Caco-2 (cell line): ENCODE measurements at regions not wholly inside any gene's neighbourhood (a gene's known extent, or its start where the extent isn't known, plus 50 kb on each side); places are given as distances from the start of the nearest gene placed in this dataset.

Source experiments
- BruUV-seq: library from RNA; stranded (reverse); fragments of 400-500 nt; replicated peaks from 2 replicates; lab custom pipeline; 2021; lab: Mats Ljungman, UMichigan
- CTCF ChIA-PET: fragments of 300-600 bp; sonication (Branson Sonifier 250); formaldehyde crosslinking; loops from one replicate; lab custom pipeline; 2022; ENCODE audit warnings: antibody characterized with exemption; lab: Charles Lee
- POLR2A ChIA-PET: fragments of 300-600 bp; sonication (Branson Sonifier 250); formaldehyde crosslinking; loops from one replicate; lab custom pipeline; 2022; ENCODE audit warnings: antibody characterized with exemption; lab: Charles Lee
- DNase-seq, 2 experiments: peaks; one replicate each; pipeline versions ENCODE4 v3.0.0 to v3.0.0-alpha.2; 2020 to 2022
- H3K27me3 ChIP-seq: replicated peaks from 2 replicates; pipeline ENCODE4 v1.6.0; 2011; ENCODE audit warnings: low read length; ENCODE audit not compliant: control insufficient read depth, insufficient read depth
- H3K36me3 ChIP-seq: 2 replicates; pipeline ENCODE4 v1.5.1; 2011; ENCODE audit warnings: low read length; ENCODE audit not compliant: control insufficient read depth, insufficient read depth
- H3K4me1 ChIP-seq: fragments of 250-450 bp; sonication (Bioruptor Pico); 2 replicates; pipeline ENCODE4 v1.5.1; 2020; ENCODE audit warnings: mild to moderate bottlenecking
- H3K4me3 ChIP-seq: 2 replicates; pipeline ENCODE4 v1.5.1; 2011; ENCODE audit warnings: low read depth, mild to moderate bottlenecking, control low read depth, low read length
- H3K9me3 ChIP-seq: fragments of 250-450 bp; sonication (Bioruptor Pico); 2 replicates; pipeline ENCODE4 v1.5.1; 2020; ENCODE audit warnings: mild to moderate bottlenecking, moderate library complexity
- H3K27ac Mint-ChIP-seq: one replicate; pipeline ENCODE4 v1.8.0; 2022; ENCODE audit warnings: mixed read lengths; ENCODE audit not compliant: unreplicated experiment
- H3K27me3 Mint-ChIP-seq: one replicate; pipeline ENCODE4 v1.8.0; 2022; ENCODE audit warnings: mixed read lengths; ENCODE audit not compliant: insufficient read depth, unreplicated experiment
- H3K36me3 Mint-ChIP-seq: one replicate; pipeline ENCODE4 v1.8.0; 2022; ENCODE audit warnings: mild to moderate bottlenecking, mixed read lengths; ENCODE audit not compliant: insufficient read depth, unreplicated experiment
- H3K4me1 Mint-ChIP-seq: one replicate; pipeline ENCODE4 v1.8.0; 2022; ENCODE audit warnings: low read depth, mixed read lengths; ENCODE audit not compliant: unreplicated experiment
- H3K4me3 Mint-ChIP-seq: one replicate; pipeline ENCODE4 v1.8.0; 2022; ENCODE audit warnings: mild to moderate bottlenecking, moderate library complexity, mixed read lengths; ENCODE audit not compliant: unreplicated experiment
- H3K9me3 Mint-ChIP-seq: one replicate; pipeline ENCODE4 v1.8.0; 2022; ENCODE audit warnings: mixed read lengths; ENCODE audit not compliant: unreplicated experiment
- intact Hi-C: fragments of 100-400 bp; cut with micrococcal nuclease; formaldehyde crosslinking; loops from one replicate; pipeline ENCODE4 v1.10.0; 2022; ENCODE audit not compliant: unreplicated experiment
- TF ChIP-seq, protein P1 (sequence below), 2 experiments: fragments of 200-600 bp in 1 of 2; IDR thresholded peaks; 1 replicate in 1 of 2; 2 replicates in 1 of 2; pipeline versions ENCODE4 v1.5.1 to v1.8.0; 2011 to 2022; ENCODE audit warnings: antibody characterized with exemption in 1 of 2, control low read depth in 1 of 2, inconsistent platforms in 1 of 2, low read depth in 1 of 2, low read length in 1 of 2, mild to moderate bottlenecking in 1 of 2, moderate library complexity in 1 of 2; ENCODE audit not compliant: insufficient read depth in 1 of 2, severe bottlenecking in 1 of 2, unreplicated experiment in 1 of 2

DNA sequence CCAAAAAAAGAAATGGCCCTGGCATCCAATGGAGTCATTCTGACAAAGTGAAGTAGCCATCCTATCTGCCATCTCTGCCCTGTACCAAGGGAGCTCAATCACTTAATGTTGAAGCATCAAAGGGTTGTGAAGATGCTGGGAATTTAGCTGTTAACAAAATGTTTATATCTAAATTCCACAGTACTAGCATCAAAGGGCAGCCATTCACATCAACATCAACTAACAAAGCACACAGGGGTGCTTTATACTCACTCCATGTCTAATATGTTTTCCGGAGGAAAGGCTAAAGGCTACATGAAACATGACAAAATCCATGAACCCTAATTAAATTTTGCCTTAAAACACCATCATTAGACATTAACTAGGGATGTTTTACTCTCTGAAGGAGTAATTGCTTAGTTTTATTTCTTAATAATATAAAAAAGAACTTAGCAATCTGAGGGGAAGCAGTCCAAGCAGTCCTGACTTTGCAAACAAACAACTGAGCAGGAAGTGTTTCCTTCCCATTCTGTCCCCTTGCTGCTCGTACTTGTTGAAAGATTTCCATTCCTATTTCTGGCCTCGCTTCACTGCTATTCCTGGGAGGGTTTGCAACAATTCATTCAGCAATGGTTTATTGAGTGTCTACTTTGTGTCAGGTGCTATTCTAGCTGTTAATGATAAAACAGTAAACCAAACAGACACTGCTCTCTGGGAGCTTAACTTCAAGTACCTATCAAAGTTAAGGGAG is 208.6 kb upstream of the SLC7A11 start:
- POLR2A ChIA-PET = no interaction called here
- no TSS peak for BruUV-seq

DNA sequence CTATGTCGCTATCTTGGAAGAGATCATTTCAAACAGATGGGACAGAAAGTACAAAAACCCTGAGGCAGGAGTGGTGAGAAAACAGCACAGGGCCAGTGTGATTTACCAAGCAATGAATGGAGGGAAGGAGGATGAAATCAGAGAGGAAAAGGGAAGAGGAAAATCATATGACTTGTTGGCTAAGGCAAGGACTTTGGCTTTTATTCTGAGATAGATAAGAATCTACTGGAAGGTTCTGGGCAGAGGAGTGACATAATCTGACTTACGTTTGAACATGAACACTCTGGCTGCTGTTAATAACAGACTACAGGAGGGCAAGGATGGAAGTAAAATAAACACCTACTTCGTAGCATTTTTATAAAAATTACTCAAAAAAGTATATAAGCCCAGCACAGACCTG is 207.8 kb upstream of the SLC7A11 start:
- Mint-ChIP-seq H3K4me3 (no peak overlapping the region), H3K27me3 (no peaks in the 10 kb centered on the region), H3K36me3 (no peaks in the 10 kb centered on the region), H3K4me1 (no peaks in the 10 kb centered on the region), H3K9me3 (no peaks in the 10 kb centered on the region), H3K27ac (no peak overlapping the region)
- DNase-seq = no peak
- BruUV-seq = no TSS peak
- intact Hi-C loops = no loop called here
- no peaks in the 10 kb centered on the region for H3K9me3 ChIP-seq
- POLR2A ChIA-PET = no interaction called here
- no peaks in the 10 kb centered on the region for H3K4me1 ChIP-seq
- no peak overlapping the region for H3K4me3 ChIP-seq
- H3K27me3 ChIP-seq = no peaks in the 10 kb centered on the region
- no peaks in the 10 kb centered on the region for H3K36me3 ChIP-seq
- CTCF ChIA-PET = no interaction called here
- TF ChIP-seq, protein P1, sequence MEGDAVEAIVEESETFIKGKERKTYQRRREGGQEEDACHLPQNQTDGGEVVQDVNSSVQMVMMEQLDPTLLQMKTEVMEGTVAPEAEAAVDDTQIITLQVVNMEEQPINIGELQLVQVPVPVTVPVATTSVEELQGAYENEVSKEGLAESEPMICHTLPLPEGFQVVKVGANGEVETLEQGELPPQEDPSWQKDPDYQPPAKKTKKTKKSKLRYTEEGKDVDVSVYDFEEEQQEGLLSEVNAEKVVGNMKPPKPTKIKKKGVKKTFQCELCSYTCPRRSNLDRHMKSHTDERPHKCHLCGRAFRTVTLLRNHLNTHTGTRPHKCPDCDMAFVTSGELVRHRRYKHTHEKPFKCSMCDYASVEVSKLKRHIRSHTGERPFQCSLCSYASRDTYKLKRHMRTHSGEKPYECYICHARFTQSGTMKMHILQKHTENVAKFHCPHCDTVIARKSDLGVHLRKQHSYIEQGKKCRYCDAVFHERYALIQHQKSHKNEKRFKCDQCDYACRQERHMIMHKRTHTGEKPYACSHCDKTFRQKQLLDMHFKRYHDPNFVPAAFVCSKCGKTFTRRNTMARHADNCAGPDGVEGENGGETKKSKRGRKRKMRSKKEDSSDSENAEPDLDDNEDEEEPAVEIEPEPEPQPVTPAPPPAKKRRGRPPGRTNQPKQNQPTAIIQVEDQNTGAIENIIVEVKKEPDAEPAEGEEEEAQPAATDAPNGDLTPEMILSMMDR (IDR thresholded peaks at IDR 0.05; ENCODE audit: insufficient read depth in 1 of 2, low read depth in 1 of 2, low read length in 1 of 2, severe bottlenecking in 1 of 2, unreplicated experiment in 1 of 2) = no peak

More for the DNA sequence above, 208.6 kb upstream of the SLC7A11 start:
- Histone ChIP-seq H3K36me3 (no peaks in the 10 kb centered on the region), H3K27me3 (no peaks in the 10 kb centered on the region), H3K4me3 (no peak overlapping the region), H3K4me1 (no peaks in the 10 kb centered on the region), H3K9me3 (no peaks in the 10 kb centered on the region)
- DNase-seq = no peak
- intact Hi-C loops = no loop called here
- Mint-ChIP-seq H3K4me3 (no peak overlapping the region), H3K27me3 (no peaks in the 10 kb centered on the region), H3K27ac (no peak overlapping the region), H3K9me3 (no peaks in the 10 kb centered on the region), H3K36me3 (no peaks in the 10 kb centered on the region), H3K4me1 (no peaks in the 10 kb centered on the region)
- TF ChIP-seq, protein P1 (IDR thresholded peaks at IDR 0.05; ENCODE audit: insufficient read depth in 1 of 2, low read depth in 1 of 2, low read length in 1 of 2, severe bottlenecking in 1 of 2, unreplicated experiment in 1 of 2) = no peak
- CTCF ChIA-PET = no interaction called here

DNA sequence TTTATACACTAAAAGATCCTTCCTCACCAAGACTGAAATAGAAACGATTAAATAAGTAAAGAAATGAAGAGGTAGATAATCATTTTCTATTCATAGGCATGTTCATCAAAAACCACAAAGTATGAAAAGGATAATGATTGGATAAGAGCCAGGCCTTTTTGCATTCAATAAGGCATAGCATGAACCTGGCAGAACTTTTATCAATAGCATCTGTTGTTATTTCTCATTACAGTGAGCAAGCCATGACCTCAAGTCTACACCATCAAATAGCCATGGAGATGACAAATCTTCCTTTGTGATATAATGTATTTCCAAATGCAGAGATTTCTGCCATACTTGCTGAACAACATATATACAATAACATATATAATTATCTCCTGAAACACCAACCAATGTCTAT is 206.0 kb upstream of the SLC7A11 start:
- Histone ChIP-seq H3K27me3 (no peaks in the 10 kb centered on the region), H3K36me3 (no peaks in the 10 kb centered on the region), H3K9me3 (no peaks in the 10 kb centered on the region), H3K4me3 (no peak overlapping the region), H3K4me1 (no peaks in the 10 kb centered on the region)
- intact Hi-C loops = no loop called here
- ChIA-PET CTCF (no interaction called here), POLR2A (no interaction called here)
- Mint-ChIP-seq H3K27me3 (no peaks in the 10 kb centered on the region), H3K27ac (no peak overlapping the region), H3K36me3 (no peaks in the 10 kb centered on the region), H3K4me3 (no peak overlapping the region), H3K4me1 (no peaks in the 10 kb centered on the region), H3K9me3 (no peaks in the 10 kb centered on the region)
- no TSS peak for BruUV-seq
- TF ChIP-seq, protein P1 (IDR thresholded peaks at IDR 0.05; ENCODE audit: insufficient read depth in 1 of 2, low read depth in 1 of 2, low read length in 1 of 2, severe bottlenecking in 1 of 2, unreplicated experiment in 1 of 2) = no peak
- DNase-seq = no peak
